HepG2 (cell line): ENCODE measurements at regions not wholly inside any gene's neighbourhood (a gene's known extent, or its start where the extent isn't known, plus 50 kb on each side); places are given as distances from the start of the nearest gene placed in this dataset.

Experiments
- GABPA ChIP-seq, 2 experiments: IDR thresholded peaks; 2 replicates each; pipeline ENCODE4 v1.6.1; 2011 to 2016; ENCODE audit warnings: low read depth in 2 of 2, low read length in 1 of 2, missing biosample characterization in 1 of 2, missing genetic modification characterization in 1 of 2
- PLRG1 ChIP-seq: fragments of 450-650 bp; conservative IDR thresholded peaks from 2 replicates; pipeline ENCODE4 v1.6.1; 2016
- RFXAP ChIP-seq: sonication (generic); formaldehyde crosslinking; IDR thresholded peaks from 2 replicates; pipeline ENCODE4 v1.4.0; 2020; ENCODE audit warnings: missing genetic modification reagents, borderline replicate concordance
- TF ChIP-seq, protein P1 (sequence below): sonication (generic); IDR thresholded peaks from 2 replicates; pipeline ENCODE4 v1.6.1; 2016; ENCODE audit warnings: low read depth, borderline replicate concordance

DNA sequence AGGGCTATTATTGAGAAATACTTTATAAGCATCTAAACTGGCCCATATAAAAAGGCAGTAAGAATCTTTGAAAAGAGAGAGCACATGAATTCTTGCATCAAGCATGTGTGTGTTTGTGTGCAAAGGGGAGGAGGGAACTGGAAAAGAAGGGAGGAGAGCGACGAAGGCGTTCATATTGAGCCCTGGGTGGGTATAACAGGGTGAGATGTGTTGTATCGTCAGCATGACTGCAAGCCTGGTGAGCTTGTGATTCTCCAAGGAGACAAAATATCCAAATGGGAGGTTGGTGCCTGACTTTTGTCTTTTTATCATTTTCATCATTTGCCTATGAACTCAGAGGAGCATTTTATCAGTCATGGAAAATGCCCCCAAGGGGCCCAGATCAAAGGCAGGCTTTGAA is 70.8 kb upstream of the PMFBP1 start:
- TF ChIP-seq GABPA (IDR thresholded peaks at IDR 0.05; ENCODE audit: low read depth, low read length) (no peak), GABPA (CRISPR knock-in tag; IDR thresholded peaks at IDR 0.05; ENCODE audit: low read depth) (no peak), PLRG1 (no peak), RFXAP (CRISPR knock-in tag) (no peak)
- TF ChIP-seq, protein P1, sequence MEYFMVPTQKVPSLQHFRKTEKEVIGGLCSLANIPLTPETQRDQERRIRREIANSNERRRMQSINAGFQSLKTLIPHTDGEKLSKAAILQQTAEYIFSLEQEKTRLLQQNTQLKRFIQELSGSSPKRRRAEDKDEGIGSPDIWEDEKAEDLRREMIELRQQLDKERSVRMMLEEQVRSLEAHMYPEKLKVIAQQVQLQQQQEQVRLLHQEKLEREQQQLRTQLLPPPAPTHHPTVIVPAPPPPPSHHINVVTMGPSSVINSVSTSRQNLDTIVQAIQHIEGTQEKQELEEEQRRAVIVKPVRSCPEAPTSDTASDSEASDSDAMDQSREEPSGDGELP, result no peak
